ENCODE measurements at regions not wholly inside any gene's neighbourhood (a gene's known extent, or its start where the extent isn't known, plus 50 kb on each side); places are given as distances from the start of the nearest gene placed in this dataset.

DNA sequence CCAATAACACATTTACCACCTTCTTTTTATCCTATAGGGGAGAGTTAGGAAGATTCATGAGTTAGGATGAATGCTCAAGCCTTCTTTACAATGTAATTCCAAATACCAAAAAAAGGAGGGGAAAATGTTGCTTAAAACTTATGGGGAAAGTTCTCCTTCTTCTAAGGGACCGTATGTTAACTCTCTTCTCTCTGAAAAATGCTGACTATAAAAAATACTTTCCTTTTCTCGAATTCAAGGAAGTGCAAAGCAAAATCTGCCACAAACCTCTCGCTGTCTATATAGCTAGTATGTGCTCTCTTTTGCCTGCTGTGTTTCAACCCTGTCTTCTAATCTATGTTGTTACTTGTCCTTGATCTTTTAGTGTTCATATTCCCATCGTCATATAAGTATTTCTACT is 768.6 kb upstream of the C9orf72 start:
- H3K4me1 ChIP-seq (ENCODE audit: control insufficient read depth, extremely low read depth, insufficient read depth, low read length) = no peaks in the 10 kb centered on the region
- dilution Hi-C loops (cut with MboI; ENCODE audit: extremely low pct_ligation_motif_present, low sequenced_read_pairs) = no loop called here
- no peak overlapping the region for H2AFZ ChIP-seq (ENCODE audit: control insufficient read depth, low read length)
- no peaks in the 10 kb centered on the region for H3K9me3 ChIP-seq (ENCODE audit: control insufficient read depth, low read depth, low read length)
- H3K9me1 ChIP-seq (ENCODE audit: control insufficient read depth, extremely low read depth, insufficient read depth, low read length) = no peaks in the 10 kb centered on the region
- no peak overlapping the region for H3K4me3 ChIP-seq (ENCODE audit: control insufficient read depth in 2 of 3, extremely low read depth in 1 of 3, insufficient read depth in 2 of 3, low read depth in 1 of 3, low read length in 3 of 3)
- no peaks in the 10 kb centered on the region for H4K20me1 ChIP-seq (ENCODE audit: control insufficient read depth, extremely low read depth, insufficient read depth, low read length)
- no peak overlapping the region for H3K9ac ChIP-seq (ENCODE audit: control insufficient read depth, extremely low read depth, insufficient read depth, low read length)
- FAIRE-seq = no peak
- TF ChIP-seq, protein P1, sequence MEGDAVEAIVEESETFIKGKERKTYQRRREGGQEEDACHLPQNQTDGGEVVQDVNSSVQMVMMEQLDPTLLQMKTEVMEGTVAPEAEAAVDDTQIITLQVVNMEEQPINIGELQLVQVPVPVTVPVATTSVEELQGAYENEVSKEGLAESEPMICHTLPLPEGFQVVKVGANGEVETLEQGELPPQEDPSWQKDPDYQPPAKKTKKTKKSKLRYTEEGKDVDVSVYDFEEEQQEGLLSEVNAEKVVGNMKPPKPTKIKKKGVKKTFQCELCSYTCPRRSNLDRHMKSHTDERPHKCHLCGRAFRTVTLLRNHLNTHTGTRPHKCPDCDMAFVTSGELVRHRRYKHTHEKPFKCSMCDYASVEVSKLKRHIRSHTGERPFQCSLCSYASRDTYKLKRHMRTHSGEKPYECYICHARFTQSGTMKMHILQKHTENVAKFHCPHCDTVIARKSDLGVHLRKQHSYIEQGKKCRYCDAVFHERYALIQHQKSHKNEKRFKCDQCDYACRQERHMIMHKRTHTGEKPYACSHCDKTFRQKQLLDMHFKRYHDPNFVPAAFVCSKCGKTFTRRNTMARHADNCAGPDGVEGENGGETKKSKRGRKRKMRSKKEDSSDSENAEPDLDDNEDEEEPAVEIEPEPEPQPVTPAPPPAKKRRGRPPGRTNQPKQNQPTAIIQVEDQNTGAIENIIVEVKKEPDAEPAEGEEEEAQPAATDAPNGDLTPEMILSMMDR (optimal IDR thresholded peaks at IDR 0.05 in 1 of 3, IDR thresholded peaks at IDR 0.05 in 1 of 3, conservative IDR thresholded peaks at IDR 0.05 in 1 of 3; ENCODE audit: extremely low read depth in 1 of 3, insufficient read depth in 2 of 3, low read length in 3 of 3) = no peak
- no peak for TF ChIP-seq EZH2 (IDR thresholded peaks at IDR 0.05; ENCODE audit: low read length)
- H3K27me3 ChIP-seq (ENCODE audit: control insufficient read depth, extremely low read depth, insufficient read depth, low read length) = no peaks in the 10 kb centered on the region
- DNase-seq (ENCODE audit: low read depth, low spot score) = no peak
- no peak overlapping the region for H3K27ac ChIP-seq (ENCODE audit: control insufficient read depth, insufficient read depth, low read length)
- no peak overlapping the region for H3K4me2 ChIP-seq (ENCODE audit: control insufficient read depth, extremely low read depth, insufficient read depth, low read depth, low read length)
- no peaks in the 10 kb centered on the region for H3K36me3 ChIP-seq (ENCODE audit: control insufficient read depth in 2 of 2, extremely low read depth in 1 of 2, insufficient read depth in 2 of 2, low read length in 2 of 2)
- H3K79me2 ChIP-seq (ENCODE audit: control insufficient read depth, insufficient read depth, low read length) = no peaks in the 10 kb centered on the region

GRCh38 chr9:28342815-28343338 is 769.6 kb upstream of the C9orf72 start:
- Histone ChIP-seq H3K9ac (ENCODE audit: control insufficient read depth, extremely low read depth, insufficient read depth, low read length) (no peak overlapping the region), H4K20me1 (ENCODE audit: control insufficient read depth, extremely low read depth, insufficient read depth, low read length) (no peaks in the 10 kb centered on the region), H3K79me2 (ENCODE audit: control insufficient read depth, insufficient read depth, low read length) (no peaks in the 10 kb centered on the region), H3K9me3 (ENCODE audit: control insufficient read depth, low read depth, low read length) (no peaks in the 10 kb centered on the region), H3K4me2 (ENCODE audit: control insufficient read depth, extremely low read depth, insufficient read depth, low read depth, low read length) (no peak overlapping the region), H3K27me3 (ENCODE audit: control insufficient read depth, extremely low read depth, insufficient read depth, low read length) (no peaks in the 10 kb centered on the region), H3K4me3 (ENCODE audit: control insufficient read depth in 2 of 3, extremely low read depth in 1 of 3, insufficient read depth in 2 of 3, low read depth in 1 of 3, low read length in 3 of 3) (no peak overlapping the region), H3K36me3 (ENCODE audit: control insufficient read depth in 2 of 2, extremely low read depth in 1 of 2, insufficient read depth in 2 of 2, low read length in 2 of 2) (no peaks in the 10 kb centered on the region), H2AFZ (ENCODE audit: control insufficient read depth, low read length) (no peak overlapping the region), H3K27ac (ENCODE audit: control insufficient read depth, insufficient read depth, low read length) (no peak overlapping the region), H3K4me1 (ENCODE audit: control insufficient read depth, extremely low read depth, insufficient read depth, low read length) (no peaks in the 10 kb centered on the region), H3K9me1 (ENCODE audit: control insufficient read depth, extremely low read depth, insufficient read depth, low read length) (no peaks in the 10 kb centered on the region)
- no peak for DNase-seq (ENCODE audit: low read depth, low spot score)
- TF ChIP-seq, protein P1 (optimal IDR thresholded peaks at IDR 0.05 in 1 of 3, IDR thresholded peaks at IDR 0.05 in 1 of 3, conservative IDR thresholded peaks at IDR 0.05 in 1 of 3; ENCODE audit: extremely low read depth in 1 of 3, insufficient read depth in 2 of 3, low read length in 3 of 3) = no peak
- TF ChIP-seq EZH2 (IDR thresholded peaks at IDR 0.05; ENCODE audit: low read length) = no peak
- dilution Hi-C loops (cut with MboI; ENCODE audit: extremely low pct_ligation_motif_present, low sequenced_read_pairs) = no loop called here
- FAIRE-seq = no peak

Data from keratinocyte (primary cell).